Left ventricle myocardium inferior (tissue), 1 donor: ENCODE measurements at regions not wholly inside any gene's neighbourhood (a gene's known extent, or its start where the extent isn't known, plus 50 kb on each side); places are given as distances from the start of the nearest gene placed in this dataset.

Experiments
- DNase-seq: peaks from one replicate; pipeline ENCODE4 v3.0.0-alpha.2; 2020
- H3K27ac ChIP-seq: fragments of 200-600 bp; replicated peaks from 2 replicates; pipeline ENCODE4 v1.8.0; 2021
- H3K27me3 ChIP-seq: fragments of 200-600 bp; 2 replicates; pipeline ENCODE4 v1.8.0; 2021; ENCODE audit warnings: low read depth
- H3K36me3 ChIP-seq: fragments of 200-600 bp; 2 replicates; pipeline ENCODE4 v1.8.0; 2021
- H3K4me1 ChIP-seq: fragments of 200-600 bp; 2 replicates; pipeline ENCODE4 v1.8.0; 2021
- H3K4me3 ChIP-seq: fragments of 200-600 bp; 2 replicates; pipeline ENCODE4 v1.8.0; 2021; ENCODE audit warnings: mild to moderate bottlenecking, moderate library complexity
- H3K9me3 ChIP-seq: fragments of 200-600 bp; replicated peaks from 2 replicates; pipeline ENCODE4 v1.8.0; 2021
- intact Hi-C: fragments of 100-400 bp; cut with micrococcal nuclease; formaldehyde crosslinking; loops from one replicate; pipeline ENCODE4 v1.11.0; 2022
- TF ChIP-seq, protein P1 (sequence below): fragments of 200-600 bp; IDR thresholded peaks from 2 replicates; pipeline ENCODE4 v1.8.0; 2021; ENCODE audit warnings: antibody characterized with exemption, mild to moderate bottlenecking, borderline replicate concordance
- donor health status: DM: no; HTN: yes; CAD: no; lungs with severe emphysema.

DNA sequence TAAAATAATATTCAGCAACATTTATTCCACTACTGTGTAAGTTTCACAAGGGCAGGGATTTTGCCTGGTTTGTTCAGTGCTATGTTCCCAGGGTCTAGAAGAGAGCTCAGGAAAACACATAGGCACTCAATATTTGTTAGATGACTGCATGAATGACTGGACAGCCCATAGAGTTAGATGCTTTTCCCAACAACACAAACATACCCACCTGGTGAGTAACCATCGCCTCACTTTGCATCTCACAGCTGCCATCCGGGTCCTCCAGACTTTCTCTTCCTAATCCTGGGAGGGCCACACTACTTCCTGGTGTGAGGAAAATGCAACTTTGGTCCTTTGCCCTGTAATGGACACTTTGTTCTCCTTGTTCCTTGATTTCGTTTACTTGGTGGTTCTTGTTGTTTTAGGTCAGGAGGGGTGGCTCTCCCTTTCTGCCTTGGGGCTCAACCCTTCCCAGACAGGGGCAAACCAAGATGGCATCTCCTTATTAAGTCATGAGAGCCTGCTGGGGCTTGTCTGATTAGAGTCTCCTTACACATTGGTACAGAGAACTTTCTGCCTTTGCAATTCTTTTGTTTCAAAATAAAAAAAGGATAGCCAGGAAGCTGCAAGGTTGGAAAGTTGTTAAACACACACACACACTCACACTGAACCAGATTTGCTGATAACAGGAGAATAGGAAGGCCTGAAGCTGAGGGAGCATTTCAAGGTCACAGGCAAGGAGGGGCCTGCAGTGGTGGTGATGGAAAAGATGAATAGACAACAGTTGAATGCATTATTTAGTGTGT lies 190.6 kb downstream of the MID1IP1 start:
- intact Hi-C loops = no loop called here
- Histone ChIP-seq H3K36me3 (no peaks in the 10 kb centered on the region), H3K4me1 (no peaks in the 10 kb centered on the region), H3K9me3 (no peaks in the 10 kb centered on the region), H3K27ac (no peak overlapping the region), H3K27me3 (no peaks in the 10 kb centered on the region), H3K4me3 (no peak overlapping the region)
- TF ChIP-seq, protein P1, sequence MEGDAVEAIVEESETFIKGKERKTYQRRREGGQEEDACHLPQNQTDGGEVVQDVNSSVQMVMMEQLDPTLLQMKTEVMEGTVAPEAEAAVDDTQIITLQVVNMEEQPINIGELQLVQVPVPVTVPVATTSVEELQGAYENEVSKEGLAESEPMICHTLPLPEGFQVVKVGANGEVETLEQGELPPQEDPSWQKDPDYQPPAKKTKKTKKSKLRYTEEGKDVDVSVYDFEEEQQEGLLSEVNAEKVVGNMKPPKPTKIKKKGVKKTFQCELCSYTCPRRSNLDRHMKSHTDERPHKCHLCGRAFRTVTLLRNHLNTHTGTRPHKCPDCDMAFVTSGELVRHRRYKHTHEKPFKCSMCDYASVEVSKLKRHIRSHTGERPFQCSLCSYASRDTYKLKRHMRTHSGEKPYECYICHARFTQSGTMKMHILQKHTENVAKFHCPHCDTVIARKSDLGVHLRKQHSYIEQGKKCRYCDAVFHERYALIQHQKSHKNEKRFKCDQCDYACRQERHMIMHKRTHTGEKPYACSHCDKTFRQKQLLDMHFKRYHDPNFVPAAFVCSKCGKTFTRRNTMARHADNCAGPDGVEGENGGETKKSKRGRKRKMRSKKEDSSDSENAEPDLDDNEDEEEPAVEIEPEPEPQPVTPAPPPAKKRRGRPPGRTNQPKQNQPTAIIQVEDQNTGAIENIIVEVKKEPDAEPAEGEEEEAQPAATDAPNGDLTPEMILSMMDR = no peak
- DNase-seq = no peak

DNA sequence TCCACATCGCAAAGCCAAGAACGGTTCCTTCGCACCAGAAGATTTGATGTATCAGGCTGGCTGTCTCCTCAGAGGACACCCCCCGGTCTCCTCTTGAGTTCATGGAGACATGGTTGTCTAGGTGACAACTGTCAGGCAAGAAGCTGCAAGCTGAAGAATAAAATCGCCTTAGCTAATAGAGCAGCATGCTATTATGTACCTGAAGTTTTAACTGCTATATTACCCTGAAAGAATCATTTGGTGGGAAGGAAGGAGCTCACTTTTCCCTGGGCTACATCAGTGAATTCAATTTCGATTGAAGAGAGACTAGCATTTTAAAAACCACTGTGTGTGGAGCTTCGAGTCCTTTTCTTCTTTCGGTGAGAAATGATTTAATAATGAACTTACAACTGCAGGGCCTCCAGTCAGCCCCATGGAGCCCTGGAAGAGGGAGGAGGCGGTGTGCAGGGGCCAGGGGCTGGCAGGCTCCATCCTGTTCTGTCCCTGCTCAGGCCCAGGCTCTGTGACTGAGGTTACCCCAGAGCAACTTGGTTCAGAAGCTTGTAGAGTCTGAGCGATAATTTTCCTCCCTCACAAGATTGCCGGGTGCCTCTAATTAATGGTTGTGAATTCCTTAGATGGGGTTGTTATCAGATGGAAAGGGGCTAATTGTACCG lies 191.3 kb downstream of the MID1IP1 start:
- TF ChIP-seq, protein P1 = no peak
- H3K4me3 ChIP-seq = no peak overlapping the region
- H3K4me1 ChIP-seq = no peaks in the 10 kb centered on the region
- no peaks in the 10 kb centered on the region for H3K27me3 ChIP-seq
- no peaks in the 10 kb centered on the region for H3K9me3 ChIP-seq
- intact Hi-C loops = no loop called here
- H3K27ac ChIP-seq = no peak overlapping the region
- no peaks in the 10 kb centered on the region for H3K36me3 ChIP-seq
- DNase-seq = no peak

DNA sequence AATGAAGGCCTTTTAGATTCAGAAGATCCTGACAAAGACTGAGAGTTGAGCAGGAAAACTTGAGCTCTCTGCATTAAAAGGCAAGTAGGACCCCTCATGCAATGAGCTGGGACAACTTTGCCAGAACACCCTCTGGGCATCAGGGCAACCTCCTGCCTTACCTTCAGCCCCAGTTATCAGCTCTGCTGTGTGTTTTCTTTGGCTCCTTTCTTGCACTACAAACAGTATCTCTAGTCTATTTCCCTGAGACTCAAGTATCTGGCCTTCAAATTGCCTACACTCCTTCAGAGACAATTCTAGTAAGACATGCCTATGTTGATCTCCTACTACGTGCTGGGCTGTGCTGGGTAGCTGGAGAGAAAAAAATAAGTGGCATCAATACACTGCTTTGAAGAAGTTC lies 192.2 kb downstream of the MID1IP1 start:
- DNase-seq = no peak
- TF ChIP-seq, protein P1 = no peak
- Histone ChIP-seq H3K36me3 (no peaks in the 10 kb centered on the region), H3K4me3 (no peak overlapping the region), H3K27me3 (no peaks in the 10 kb centered on the region), H3K9me3 (no peaks in the 10 kb centered on the region), H3K27ac (no peak overlapping the region), H3K4me1 (no peaks in the 10 kb centered on the region)
- intact Hi-C loops = no loop called here

DNA sequence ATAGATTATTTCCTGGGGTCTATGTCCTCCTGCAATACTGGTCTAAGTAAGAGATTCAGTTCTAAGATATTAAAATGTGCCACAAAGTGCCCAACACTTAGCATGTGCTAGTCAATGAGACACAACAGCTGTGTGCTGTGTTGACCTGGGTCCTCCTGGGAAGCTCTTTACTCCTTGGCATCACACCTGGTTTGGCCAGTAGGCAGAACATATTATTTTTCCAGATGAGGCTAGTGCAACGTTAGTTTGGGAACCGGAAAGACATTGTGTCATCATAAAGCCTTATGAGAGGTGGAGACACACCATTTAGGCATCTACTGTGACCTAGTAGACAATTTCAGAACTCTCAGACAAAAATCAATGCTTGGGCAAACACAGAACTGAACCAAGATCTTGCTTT lies 197.8 kb downstream of the MID1IP1 start:
- Histone ChIP-seq H3K36me3 (no peaks in the 10 kb centered on the region), H3K27ac (no peak overlapping the region), H3K27me3 (no peaks in the 10 kb centered on the region), H3K9me3 (no peaks in the 10 kb centered on the region), H3K4me1 (no peaks in the 10 kb centered on the region), H3K4me3 (no peak overlapping the region)
- TF ChIP-seq, protein P1 = no peak
- intact Hi-C loops = no loop called here
- DNase-seq = no peak

DNA sequence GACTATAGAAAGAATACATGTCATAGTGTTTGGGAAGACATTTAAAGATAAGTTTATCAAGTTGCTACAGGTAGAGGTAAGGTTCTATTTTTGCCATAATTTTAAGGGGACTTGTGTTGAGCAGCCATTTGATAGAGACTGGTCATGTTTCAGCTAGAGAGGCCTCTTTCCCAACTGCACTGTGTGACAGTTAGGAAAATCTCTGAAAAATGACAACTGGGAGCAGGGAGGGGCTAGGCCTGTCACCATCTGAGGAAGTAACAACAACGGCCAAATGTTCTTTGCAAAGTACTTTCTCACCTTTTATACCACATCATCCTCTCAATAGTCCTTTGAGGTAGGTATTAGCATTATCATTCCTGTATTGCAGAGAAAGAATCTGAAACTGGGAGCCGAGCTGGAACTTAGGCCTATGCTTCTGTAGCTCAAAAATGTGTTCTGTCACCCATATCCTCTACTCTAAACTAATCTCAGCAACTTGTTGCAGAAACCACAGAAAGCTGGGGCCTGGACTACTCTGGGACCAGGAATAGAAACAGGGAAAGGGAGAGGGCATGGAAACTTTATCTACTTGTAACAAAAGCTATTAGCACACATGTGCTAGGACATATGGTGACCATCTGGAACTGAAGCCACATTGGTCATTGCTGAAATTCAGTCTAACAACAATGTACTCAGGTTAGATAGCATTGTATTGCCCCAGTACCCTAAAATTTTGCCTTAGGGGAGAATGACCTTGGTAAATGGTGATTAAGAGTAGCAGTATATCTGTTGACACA lies 198.9 kb downstream of the MID1IP1 start:
- H3K36me3 ChIP-seq = no peaks in the 10 kb centered on the region
- no peak for DNase-seq
- H3K4me3 ChIP-seq = no peak overlapping the region
- TF ChIP-seq, protein P1 = no peak
- H3K27ac ChIP-seq = no peak overlapping the region
- H3K4me1 ChIP-seq = no peaks in the 10 kb centered on the region
- H3K27me3 ChIP-seq = no peaks in the 10 kb centered on the region
- no peaks in the 10 kb centered on the region for H3K9me3 ChIP-seq
- intact Hi-C loops = no loop called here
